HL-60/S4 treated with retinoic acid at 250 ng/mL for 4 days and 3 days (cell line): ENCODE measurements at regions not wholly inside any gene's neighbourhood (a gene's known extent, or its start where the extent isn't known, plus 50 kb on each side); places are given as distances from the start of the nearest gene placed in this dataset.
"Not testable (repeated sequence)": the region's sequence is repeated elsewhere in the genome, so short reads cannot be mapped to it uniquely, and the experiment has no call there.

ENCODE experiments used
- in situ Hi-C: fragments of 300-500 bp; cut with MboI; formaldehyde crosslinking; loops from 2 replicates; pipeline ENCODE4 v1.7.0; 2022; ENCODE audit warnings: low sequenced_read_pairs

DNA sequence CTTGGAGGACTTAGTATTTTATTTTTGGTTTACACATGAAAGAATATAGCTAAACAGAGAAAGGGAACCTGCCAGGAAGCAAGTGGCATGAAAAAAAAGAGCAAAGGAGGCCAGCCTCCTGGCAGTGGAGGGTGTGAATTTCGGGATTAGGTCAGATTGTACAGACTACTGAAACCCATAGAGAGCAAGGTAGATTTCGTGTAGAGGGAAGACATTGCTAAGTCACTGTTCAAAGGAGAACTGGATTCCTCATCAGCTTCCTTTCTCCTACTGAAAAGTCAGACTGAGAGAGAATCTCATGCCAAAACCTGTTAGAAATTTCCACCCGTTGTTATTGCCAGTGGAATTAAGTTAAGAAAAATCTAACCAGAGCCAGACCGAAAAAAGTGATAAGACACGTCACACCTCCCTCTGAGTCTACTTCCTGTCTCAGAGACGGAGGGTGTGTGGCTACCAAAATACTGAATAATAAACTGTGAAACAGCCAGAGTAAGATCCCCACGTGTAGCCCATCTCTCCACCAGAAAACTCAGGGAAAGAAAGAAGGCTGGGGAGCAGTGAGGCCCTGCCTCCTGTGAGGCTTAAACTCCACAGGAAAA, 118.8 kb downstream of the SKIDA1 start:
- in situ Hi-C loops = no loop called here

DNA sequence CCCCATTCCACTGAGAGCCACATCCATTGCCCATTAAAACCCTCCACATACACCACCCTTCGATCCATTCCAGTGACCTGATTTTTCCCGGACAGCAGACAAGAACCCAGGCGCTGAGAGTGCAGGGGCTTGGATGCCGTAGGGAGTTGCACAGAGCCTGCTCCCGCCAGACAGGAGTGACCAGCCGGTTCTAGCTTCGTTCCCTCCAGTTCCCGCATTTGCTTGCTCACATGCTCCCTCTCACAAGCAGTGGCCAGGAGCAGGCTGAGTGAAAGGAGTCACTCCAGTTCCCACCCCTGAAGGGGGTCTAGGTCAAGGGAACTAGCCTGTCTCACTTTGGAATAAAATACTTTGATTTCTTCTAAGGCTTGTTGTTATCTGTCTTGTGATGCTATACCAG, 119.5 kb downstream of the SKIDA1 start:
- in situ Hi-C loops = no loop called here

DNA sequence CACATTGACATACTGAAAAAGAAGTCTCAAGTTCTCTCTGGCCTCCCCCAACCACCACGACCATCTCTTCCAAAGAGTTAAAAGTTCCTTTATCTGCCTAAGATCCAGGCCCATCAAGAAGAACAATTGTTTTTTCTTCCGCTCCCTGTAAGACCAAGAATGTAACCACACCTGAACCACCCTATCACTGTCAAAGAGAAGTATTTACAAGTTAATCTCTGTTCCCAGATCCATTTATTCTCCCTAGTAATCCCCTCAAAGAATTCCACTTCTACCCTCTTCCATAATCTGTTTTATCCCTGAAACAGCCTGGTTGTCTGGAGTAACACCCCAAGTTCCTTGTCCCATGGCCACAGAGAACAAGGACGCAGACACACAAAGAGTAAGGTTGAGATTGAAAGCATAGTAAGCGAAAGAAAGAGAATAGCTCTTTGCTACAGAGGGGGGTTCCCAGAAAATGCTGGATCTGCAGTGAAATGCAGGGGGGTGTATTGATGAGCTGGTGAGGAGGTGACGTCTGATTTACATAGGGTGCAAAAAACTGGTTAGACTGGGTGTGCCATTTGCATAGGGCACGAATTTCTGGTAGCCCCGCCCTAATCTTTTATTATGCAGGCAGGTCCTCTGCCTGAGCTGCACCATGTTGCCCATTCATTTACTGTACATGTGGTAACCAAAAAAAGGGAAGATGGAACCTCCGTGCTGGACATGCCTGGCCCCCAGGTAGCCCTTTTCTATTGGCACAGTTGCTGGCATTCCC, 122.0 kb downstream of the SKIDA1 start:
- in situ Hi-C loops = no loop called here

DNA sequence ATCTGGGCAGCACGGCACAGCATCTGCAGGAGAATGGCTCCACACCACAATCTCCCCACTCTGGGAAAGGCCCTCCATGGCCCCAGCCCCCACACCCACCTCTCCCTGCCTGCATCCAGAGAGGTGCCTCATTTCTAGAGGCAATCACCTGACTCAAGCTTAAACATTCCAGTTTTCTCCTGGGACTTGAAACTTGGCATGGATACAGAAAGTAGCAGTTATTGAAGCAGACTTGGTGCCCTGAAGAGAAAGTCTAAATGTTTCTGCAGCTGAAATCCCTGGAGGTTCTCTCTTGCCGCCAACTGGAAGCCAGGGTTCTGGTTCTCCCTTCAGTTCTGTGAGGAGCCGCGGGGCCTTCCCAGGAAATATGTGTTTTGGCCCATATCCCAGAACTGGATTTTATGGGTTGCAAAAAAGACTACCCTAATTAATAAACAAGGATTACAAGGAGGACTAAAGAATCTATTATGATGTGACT, 122.8 kb downstream of the SKIDA1 start:
- in situ Hi-C loops = no loop called here

DNA sequence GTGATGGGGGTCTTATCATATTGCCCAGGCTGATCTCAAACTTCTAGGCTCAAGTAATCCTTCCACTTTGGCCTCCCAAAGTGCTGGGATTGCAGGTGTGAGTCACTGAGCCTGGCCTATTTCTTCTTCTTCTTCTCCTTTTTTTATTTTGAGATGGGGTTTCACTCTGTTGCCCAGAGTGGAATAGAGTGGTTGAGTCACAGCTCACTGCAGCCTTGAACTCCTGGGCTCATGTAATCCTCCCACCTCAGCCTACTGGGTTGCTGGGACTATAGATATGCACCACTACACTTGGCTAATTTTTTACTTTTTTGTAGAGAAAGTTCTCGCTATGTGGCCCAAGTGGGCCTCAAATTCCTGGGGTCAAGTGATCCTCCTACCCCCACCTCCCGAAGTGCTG, 124.3 kb downstream of the SKIDA1 start:
- in situ Hi-C loops = no loop called here

DNA sequence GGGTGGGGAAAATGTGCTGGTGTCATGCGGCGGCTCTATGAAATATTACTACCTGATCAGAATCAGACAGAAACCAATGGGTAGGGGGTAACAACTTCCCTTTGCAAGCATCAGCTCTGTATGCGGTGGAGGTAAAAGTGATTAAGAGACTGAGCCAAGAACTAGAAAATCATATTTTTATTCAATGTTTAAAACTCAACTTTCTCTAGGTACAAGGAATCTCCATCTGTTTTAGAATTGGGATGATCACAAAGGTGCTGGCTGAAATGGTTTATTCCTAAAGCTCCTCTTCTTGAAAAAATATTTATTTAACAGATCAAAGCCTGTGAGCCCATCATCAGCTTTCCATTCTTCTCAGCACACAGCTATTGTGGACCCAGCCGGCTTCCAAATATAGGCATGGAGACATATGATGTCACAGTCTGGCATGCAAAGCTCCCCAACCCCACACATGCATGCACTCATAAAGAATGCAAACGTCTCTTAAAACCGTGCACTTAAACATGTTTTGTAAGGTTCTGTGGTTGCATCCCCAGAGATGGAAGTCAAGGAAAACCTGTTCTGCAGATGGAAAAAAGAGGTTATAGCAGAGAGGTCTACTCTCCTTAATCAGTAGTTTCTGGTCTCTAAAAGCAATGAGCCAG, 126.0 kb downstream of the SKIDA1 start:
- in situ Hi-C loops = no loop called here

DNA sequence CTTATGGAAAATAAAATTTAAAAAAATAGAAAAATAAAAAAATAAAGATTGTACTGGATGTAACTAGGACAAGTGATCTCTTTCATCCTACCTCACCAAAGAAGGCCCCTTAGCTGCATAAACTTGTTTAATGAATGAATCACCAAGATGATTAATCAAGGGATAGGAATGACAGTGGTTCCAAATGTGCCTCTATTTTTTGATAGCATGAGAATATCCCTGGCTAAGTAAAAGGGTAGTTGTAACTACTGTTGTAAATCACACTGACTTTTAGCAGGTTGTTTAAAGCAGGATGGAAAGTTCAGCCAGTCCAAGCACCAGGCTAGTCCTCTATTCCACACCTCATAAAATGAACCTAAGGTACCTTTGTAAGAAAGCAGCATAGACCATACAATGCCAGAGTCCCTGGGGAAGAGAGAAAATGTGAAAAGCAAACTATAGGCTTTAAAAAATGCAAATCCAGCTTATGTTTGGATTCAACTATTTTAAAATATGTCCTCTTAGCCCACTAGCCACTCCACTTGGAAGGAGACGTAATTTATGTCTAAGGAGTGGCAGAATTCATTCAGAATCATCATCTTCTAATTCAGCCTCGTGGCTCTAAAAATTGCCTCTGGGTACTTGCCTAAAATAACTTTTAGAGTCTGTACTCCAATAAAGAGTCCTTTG, 126.8 kb downstream of the SKIDA1 start:
- in situ Hi-C loops = no loop called here

DNA sequence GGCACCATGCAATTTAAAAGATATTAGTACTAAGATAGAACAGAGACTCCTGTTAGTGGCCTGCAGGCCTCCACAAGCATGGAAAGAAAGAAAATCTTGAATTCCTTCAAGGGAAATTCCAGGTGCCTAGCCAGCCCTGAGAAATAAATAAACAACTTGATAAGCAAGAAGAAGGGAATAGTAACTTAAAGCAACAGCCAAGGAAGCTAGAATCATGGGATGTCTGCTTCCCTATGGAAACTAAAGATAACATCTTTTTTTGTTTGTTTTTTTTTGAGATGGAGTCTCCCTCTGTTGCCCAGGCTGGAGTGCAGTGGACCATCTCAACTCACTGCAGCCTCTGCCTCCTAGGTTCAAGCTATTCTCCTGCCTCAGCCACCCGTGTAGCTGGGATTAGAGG, 128.6 kb downstream of the SKIDA1 start:
- in situ Hi-C loops = no loop called here

DNA sequence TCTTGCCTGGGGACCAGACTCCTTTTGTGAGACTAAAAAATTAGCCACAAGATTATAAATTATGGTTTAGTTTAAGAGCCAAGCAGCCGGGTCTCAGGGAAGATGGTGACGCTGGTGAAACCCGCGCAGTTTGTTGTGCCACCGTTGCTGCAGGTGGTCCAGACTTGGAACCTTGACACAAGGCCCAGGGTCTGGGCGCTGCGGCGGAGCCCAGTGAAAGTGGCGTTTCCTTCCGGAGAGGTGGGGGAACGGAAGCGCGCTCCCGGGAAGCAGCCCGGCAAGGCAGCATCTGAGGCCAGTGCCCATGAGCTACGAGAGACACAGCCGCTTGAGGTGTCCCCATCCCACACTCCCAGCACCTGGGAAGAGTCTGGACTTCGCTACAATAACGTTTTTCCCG, 131.6 kb downstream of the SKIDA1 start:
- in situ Hi-C loops = no loop called here

DNA sequence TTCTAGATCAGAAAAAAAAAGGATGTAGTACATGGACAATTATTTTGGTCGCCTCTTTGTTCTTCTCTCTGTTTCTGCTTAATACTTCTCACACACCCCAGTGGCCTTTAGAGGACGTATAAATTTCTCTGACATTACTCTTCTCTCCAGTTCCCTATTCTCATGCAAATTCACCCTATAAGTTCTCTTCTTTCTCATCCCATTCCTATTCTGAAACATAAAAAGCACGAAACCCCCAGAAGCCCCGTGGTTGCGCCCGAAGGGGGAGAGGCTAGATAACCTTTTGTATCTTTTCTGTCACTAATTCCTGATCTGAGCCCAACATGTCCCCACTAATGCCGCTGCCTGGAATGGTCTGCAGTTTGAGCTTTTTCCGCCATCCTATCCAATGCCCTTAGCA, 136.9 kb downstream of the SKIDA1 start:
- in situ Hi-C loops = no loop called here

DNA sequence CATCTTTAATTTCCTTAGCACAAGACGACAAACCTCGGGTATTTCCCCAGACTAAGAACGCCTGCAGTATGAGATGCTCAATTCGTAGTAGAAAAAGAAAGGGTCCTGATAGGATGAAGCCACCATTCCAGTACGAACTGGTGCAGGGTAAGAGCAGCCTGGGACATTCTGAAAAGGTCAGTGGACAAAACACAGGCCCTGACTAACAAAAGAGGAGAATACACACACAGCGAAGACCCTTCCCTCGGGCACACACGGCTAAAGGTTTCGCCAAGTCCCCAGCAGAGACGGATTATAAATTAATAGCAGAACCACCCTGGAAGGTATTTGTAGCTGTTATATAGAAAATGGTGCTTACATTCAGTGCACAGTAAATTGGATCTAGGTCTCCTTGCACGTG, 137.6 kb downstream of the SKIDA1 start:
- in situ Hi-C loops = no loop called here

DNA sequence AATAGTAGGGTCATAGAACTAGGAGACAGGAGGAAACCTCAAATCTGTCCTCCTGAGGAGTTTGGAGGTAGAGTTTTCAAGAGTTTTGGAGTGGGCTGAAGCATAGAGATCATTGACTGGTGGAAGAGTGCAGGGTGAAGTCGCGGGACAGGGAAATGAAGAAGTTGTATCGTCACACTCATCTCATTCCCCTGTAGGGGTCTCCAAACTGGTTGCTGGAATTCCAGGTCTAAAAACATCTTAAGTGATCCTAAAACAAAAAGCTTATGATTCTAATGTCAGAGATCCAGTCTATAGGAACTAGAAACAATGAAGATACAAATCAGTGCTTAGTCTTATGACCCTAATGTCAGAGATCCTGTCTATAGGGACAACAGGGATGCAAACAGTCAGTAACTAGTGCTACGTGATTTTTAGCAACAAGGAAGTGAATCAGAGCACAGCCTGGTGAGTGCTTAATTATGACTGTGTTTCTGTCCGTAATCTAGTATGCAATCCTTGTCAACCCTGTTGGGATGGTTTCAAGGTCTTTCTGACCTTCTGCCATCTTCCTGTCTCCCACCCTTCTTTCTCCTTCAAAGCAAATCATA, 139.4 kb downstream of the SKIDA1 start:
- in situ Hi-C loops = no loop called here

DNA sequence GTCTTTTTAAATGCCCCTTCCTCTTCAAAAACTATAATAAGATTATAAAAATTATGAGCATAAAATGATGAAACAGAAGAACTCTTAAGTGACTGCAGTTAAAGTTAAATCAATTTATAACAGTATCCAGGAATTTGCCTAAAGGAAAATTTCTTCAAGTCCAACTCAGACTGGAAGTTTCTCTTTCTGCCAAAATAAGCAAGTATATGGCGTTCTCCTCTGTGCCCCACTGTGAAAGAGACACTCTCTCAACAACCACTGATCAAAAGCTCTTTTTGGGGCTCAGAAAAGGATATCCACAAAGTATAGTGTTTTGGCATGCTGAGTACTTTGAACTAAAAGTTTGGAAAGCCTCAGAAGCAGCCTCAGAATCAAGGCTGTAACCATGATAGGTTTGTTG, 139.9 kb downstream of the SKIDA1 start:
- in situ Hi-C loops = no loop called here

DNA sequence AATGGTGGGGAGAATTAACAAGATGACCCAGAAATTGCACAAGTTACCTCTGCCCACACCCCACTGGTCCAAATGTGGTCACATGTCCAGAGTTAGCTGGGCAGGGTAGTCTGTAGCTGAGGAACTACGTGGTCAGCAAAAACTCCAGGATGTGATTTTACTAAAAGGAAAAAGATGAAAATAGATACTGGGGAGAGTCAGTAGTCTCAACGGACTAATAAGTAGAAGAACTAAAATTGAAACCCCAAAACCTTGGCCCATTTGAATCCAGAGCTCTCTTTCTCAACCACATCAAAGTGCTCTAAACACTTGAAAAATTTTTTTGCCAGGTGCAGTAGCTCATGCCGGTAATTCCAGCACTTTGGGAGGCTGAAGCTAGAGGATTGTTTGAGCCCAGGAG, 146.3 kb downstream of the SKIDA1 start:
- in situ Hi-C loops = no loop called here

DNA sequence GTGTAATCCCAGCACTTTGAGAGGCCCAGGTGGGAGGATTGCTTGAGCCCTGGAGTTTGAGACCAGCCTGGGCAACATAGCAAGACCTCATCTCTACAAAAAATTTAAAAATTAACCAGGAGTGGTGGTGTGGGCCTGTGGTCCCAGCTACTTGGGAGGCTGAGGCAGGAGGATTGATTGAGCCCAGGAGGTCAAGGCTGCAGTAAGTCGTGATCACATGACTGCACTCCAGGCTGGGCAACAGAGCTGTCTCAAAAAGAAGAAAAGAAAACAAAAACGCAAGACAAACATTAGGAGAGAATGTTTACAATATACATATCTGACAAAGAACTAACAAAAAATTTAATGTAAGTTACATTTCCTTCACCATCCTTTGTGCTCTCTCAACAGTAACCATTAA, 150.2 kb downstream of the SKIDA1 start:
- in situ Hi-C loops = not testable (repeated sequence)

DNA sequence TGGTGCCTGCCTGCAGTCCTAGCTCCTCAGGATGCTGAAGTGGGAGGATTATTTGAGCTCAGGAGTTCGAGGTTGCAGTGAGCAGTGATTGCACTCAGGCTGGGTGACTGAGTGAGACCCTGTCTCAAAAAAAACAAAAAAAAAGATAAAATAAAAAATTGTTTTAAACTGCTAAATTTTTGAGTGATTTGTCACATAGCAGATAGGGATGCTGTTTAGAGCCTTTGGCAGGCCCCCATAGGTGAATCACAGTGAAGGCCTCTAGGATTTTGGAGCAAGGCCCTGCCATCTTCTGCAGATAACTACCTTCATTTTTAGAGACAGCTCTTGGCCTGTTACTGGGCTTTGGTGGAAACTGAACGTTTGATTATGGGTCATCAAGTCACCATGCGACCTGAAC, 151.6 kb downstream of the SKIDA1 start:
- in situ Hi-C loops = not testable (repeated sequence)

DNA sequence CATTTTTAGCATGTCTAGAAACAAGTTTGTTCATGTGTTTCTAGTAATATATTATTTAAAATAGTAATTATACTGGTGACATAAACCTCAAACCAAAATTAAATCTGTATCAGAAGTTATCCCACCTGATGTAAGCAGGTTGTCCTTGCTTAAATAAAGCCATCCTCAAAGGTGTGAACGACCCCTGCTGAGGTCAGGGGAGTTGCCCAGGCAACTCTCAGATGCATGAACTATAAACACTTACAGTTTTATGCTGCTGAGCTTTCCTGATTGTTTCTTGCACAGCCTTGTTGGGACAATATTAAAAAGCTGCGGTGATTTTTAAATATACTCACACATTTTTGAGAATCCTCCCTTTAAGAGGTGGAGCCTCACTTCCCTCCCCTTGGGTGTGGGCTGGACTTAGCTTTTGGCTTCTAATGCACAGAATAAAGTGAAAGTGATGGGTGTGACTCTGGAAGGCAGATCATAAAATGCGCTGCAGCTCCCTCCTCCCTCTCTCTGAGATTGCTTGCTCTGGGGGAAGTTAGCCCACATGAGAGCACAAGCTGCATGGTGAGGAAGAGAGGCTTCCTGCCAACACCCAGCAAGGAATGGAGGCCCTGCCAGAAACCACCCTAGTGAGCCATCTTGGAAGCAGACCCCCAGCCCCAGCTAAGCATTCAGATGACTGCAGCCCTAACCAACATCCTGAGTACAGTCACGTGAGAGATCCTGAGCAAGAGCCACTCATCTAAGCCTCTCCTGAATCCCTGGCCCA, 152.7 kb downstream of the SKIDA1 start:
- in situ Hi-C loops = no loop called here

DNA sequence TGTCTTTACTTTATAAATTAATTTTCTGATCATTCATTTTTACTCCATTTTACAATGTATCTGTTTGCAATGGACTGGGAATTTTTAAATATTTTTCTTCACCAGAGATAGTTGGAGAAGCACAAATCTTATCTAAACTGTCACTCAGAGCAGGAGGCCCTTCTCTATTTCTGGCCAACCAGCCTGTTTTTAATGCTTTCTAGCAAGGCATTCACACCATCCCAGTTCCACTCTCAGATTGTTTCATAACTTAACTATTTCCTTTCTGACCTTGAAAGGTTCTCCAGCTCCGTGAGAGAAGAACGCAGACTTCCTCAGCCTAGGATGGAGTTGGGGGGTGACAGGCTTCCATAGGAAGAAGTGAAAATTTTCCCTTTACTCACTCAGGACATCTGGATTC, 155.8 kb downstream of the SKIDA1 start:
- in situ Hi-C loops = no loop called here

DNA sequence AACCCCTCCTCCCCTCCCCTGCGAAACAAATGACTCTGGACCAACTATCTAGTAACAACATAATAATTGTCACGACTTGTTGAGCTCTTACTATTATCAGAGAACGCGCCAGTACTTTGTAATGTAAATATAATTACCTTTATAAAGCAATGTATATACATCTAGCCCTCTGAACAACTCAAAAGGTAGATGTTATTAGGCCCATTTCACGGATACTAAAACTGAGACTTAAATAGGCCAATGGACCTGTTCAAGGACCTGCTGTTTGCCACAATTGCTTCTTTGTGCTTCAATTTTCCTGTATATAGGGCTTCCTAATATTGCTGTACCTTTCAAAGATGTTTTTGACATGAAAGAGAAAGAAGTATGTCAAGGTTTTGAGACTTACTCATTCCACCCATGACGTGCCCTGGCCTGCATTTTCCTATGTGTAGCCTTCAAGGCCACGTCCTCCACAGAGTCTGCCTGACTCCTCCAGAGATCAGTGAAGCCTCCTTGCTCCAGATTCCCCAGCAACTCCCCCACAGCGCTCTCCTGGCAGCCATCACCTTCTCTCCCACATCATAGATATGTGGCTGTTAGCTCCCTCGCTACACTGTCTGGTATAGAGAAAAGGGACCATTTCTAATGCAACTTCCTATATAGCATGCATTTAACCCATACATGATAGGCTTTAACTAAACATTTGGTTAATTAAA, 156.6 kb downstream of the SKIDA1 start:
- in situ Hi-C loops = no loop called here

DNA sequence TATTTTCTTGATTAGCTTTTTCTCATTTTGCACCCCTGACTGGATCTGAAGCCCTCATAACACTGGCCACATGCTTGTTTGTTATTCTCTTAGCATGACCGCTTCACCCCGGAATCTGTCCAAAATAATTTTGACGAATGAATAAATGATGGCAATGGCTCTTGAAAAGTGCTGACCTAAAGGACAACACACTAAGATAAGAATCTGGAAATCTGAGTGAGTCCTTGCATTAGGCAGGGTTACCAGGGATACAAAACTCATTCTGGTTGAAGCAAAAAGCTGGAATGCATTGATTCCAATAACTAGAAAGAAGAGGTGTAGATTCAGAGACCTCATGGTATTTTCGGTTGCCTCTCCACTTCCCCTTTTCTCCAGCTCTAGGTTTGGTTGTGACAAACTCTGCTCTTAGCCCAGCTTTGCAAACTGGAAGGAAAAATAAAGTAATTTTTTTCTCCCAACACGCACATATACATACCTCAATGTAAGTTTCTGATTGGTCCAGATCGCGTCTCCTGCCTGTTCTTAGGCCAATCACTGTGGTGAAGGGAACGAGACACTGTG, 157.4 kb downstream of the SKIDA1 start:
- in situ Hi-C loops = no loop called here
